ENCODE measurements at regions not wholly inside any gene's neighbourhood (a gene's known extent, or its start where the extent isn't known, plus 50 kb on each side); places are given as distances from the start of the nearest gene placed in this dataset.

GRCh38 chr21:35238119-35238518, 189.0 kb upstream of the RUNX1 start:
- 100% methylated on average over 2 of the region's 2 CpGs for WGBS (ENCODE audit: insufficient coverage)
- Mint-ChIP-seq H3K4me1 (peaks cover 5% of the 10 kb centered on the region), H3K27ac (no peak overlapping the region), H3K36me3 (no peaks in the 10 kb centered on the region), H3K9me3 (peaks cover 13 to 20% (median 15%) of the 10 kb centered on the region in 7 donors), H3K4me3 (no peak overlapping the region), H3K27me3 (ENCODE audit: low read depth in 3 of 3) (peaks cover 0 to 3% (median 2%) of the 10 kb centered on the region in 3 donors)
- H2AFZ ChIP-seq (ENCODE audit: insufficient read depth, low read depth, low read length, poor library complexity, severe bottlenecking), result no peak overlapping the region
- H3K79me2 ChIP-seq (ENCODE audit: insufficient read depth, low read length), result no peaks in the 10 kb centered on the region
- no peak overlapping the region for H3K4me3 ChIP-seq (replicated peaks in 1 of 3; ENCODE audit: low read depth in 2 of 3, low read length in 3 of 3)
- peaks cover 8 to 14% of the 10 kb centered on the region in 2 donors for H3K9me3 ChIP-seq (replicated peaks in 1 of 2; ENCODE audit: control insufficient read depth in 1 of 2, insufficient read depth in 1 of 2, low read length in 2 of 2)
- H3K9ac ChIP-seq (ENCODE audit: insufficient read depth, low read length, poor library complexity, severe bottlenecking), result no peak overlapping the region
- no peaks in the 10 kb centered on the region for H4K20me1 ChIP-seq (ENCODE audit: insufficient read depth, low read length)
- intact Hi-C loops (cut with micrococcal nuclease), result no loop called here
- TF ChIP-seq, protein P1, sequence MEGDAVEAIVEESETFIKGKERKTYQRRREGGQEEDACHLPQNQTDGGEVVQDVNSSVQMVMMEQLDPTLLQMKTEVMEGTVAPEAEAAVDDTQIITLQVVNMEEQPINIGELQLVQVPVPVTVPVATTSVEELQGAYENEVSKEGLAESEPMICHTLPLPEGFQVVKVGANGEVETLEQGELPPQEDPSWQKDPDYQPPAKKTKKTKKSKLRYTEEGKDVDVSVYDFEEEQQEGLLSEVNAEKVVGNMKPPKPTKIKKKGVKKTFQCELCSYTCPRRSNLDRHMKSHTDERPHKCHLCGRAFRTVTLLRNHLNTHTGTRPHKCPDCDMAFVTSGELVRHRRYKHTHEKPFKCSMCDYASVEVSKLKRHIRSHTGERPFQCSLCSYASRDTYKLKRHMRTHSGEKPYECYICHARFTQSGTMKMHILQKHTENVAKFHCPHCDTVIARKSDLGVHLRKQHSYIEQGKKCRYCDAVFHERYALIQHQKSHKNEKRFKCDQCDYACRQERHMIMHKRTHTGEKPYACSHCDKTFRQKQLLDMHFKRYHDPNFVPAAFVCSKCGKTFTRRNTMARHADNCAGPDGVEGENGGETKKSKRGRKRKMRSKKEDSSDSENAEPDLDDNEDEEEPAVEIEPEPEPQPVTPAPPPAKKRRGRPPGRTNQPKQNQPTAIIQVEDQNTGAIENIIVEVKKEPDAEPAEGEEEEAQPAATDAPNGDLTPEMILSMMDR (IDR thresholded peaks at IDR 0.05), result no peak
- H3K27me3 ChIP-seq (ENCODE audit: control insufficient read depth in 2 of 2, insufficient read depth in 2 of 2, low read length in 2 of 2), result no peaks in the 10 kb centered on the region
- no peaks in the 10 kb centered on the region for H3K36me3 ChIP-seq (replicated peaks in 1 of 2; ENCODE audit: control insufficient read depth in 1 of 2, insufficient read depth in 2 of 2, low read length in 2 of 2)
- DNase-seq, result no peak
- no peak overlapping the region for H3K27ac ChIP-seq (ENCODE audit: low read depth in 1 of 2, low read length in 2 of 2)
- no peaks in the 10 kb centered on the region for H3K4me1 ChIP-seq (ENCODE audit: control insufficient read depth in 1 of 2, insufficient read depth in 2 of 2, low read length in 2 of 2)
- H3K4me2 ChIP-seq (replicated peaks; ENCODE audit: extremely low read depth, low read length, poor library complexity, severe bottlenecking), result no peak overlapping the region

DNA sequence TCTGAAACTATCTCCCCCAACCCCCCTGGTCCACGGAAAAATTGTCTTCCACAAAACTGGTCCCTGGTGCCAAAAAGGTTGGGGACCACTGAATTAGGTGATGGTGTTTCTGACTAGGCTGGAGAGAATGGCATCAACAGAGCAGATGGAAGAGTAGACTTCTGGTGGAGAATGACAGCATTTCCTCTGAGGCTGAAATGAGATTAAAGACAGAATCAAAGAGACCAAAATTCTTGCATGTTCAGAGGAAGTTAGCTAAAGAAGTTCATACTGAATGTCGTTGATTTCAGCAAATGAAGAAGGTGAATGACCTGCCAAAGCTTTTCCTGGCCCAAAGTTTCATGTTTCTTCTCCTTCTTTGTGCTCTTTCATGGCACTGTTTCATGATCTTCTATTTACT, 188.2 kb upstream of the RUNX1 start:
- H4K20me1 ChIP-seq (ENCODE audit: insufficient read depth, low read length), result no peaks in the 10 kb centered on the region
- TF ChIP-seq, protein P1 (IDR thresholded peaks at IDR 0.05), result no peak
- H3K9me3 ChIP-seq (replicated peaks in 1 of 2; ENCODE audit: control insufficient read depth in 1 of 2, insufficient read depth in 1 of 2, low read length in 2 of 2), result peaks cover 8 to 14% of the 10 kb centered on the region in 2 donors
- Mint-ChIP-seq H3K27me3 (ENCODE audit: low read depth in 3 of 3) (peaks cover 0 to 3% (median 2%) of the 10 kb centered on the region in 3 donors), H3K36me3 (no peaks in the 10 kb centered on the region), H3K4me1 (peaks cover 5% of the 10 kb centered on the region), H3K4me3 (no peak overlapping the region), H3K9me3 (peaks cover 13 to 20% (median 15%) of the 10 kb centered on the region in 7 donors), H3K27ac (peak overlapping the region in 1 of 7 donors; percentile 6)
- no peak overlapping the region for H3K4me3 ChIP-seq (replicated peaks in 1 of 3; ENCODE audit: low read depth in 2 of 3, low read length in 3 of 3)
- WGBS (ENCODE audit: insufficient coverage), result no CpG with 5 or more reads among the region's 2 CpGs
- H3K27ac ChIP-seq (ENCODE audit: low read depth in 1 of 2, low read length in 2 of 2), result no peak overlapping the region
- no peaks in the 10 kb centered on the region for H3K4me1 ChIP-seq (ENCODE audit: control insufficient read depth in 1 of 2, insufficient read depth in 2 of 2, low read length in 2 of 2)
- no peak for DNase-seq
- H3K9ac ChIP-seq (ENCODE audit: insufficient read depth, low read length, poor library complexity, severe bottlenecking), result no peak overlapping the region
- no peaks in the 10 kb centered on the region for H3K79me2 ChIP-seq (ENCODE audit: insufficient read depth, low read length)
- no peaks in the 10 kb centered on the region for H3K36me3 ChIP-seq (replicated peaks in 1 of 2; ENCODE audit: control insufficient read depth in 1 of 2, insufficient read depth in 2 of 2, low read length in 2 of 2)
- no peak overlapping the region for H3K4me2 ChIP-seq (replicated peaks; ENCODE audit: extremely low read depth, low read length, poor library complexity, severe bottlenecking)
- intact Hi-C loops (cut with micrococcal nuclease), result no loop called here
- H3K27me3 ChIP-seq (ENCODE audit: control insufficient read depth in 2 of 2, insufficient read depth in 2 of 2, low read length in 2 of 2), result no peaks in the 10 kb centered on the region
- no peak overlapping the region for H2AFZ ChIP-seq (ENCODE audit: insufficient read depth, low read depth, low read length, poor library complexity, severe bottlenecking)

Measured in CD14-positive monocyte (primary cell).